Hepatocyte (in vitro differentiated cells): ENCODE measurements at regions not wholly inside any gene's neighbourhood (a gene's known extent, or its start where the extent isn't known, plus 50 kb on each side); places are given as distances from the start of the nearest gene placed in this dataset.

Source experiments
- DNase-seq: peaks from one replicate; pipeline ENCODE4 v3.0.0-alpha.2; 2016; ENCODE audit warnings: low spot score
- H2AFZ ChIP-seq: fragments of 200-600 bp; sonication (generic); 2 replicates; pipeline ENCODE4 v1.6.0; 2016; ENCODE audit warnings: antibody characterized with exemption, mild to moderate bottlenecking
- H3K27ac ChIP-seq: fragments of 200-600 bp; sonication (generic); 2 replicates; pipeline ENCODE4 v1.5.1; 2016; ENCODE audit warnings: mild to moderate bottlenecking
- H3K27me3 ChIP-seq: fragments of 200-600 bp; sonication (generic); 2 replicates; pipeline ENCODE4 v1.6.1; 2016
- H3K36me3 ChIP-seq: fragments of 200-600 bp; sonication (generic); replicated peaks from 2 replicates; pipeline ENCODE4 v1.5.1; 2016; ENCODE audit warnings: low read depth; ENCODE audit not compliant: insufficient read depth
- H3K4me1 ChIP-seq: fragments of 200-600 bp; sonication (generic); 2 replicates; pipeline ENCODE4 v1.5.1; 2016; ENCODE audit warnings: mild to moderate bottlenecking, moderate library complexity; ENCODE audit not compliant: insufficient read depth
- H3K4me2 ChIP-seq: fragments of 200-600 bp; sonication (generic); 2 replicates; pipeline ENCODE4 v1.6.0; 2016
- H3K4me3 ChIP-seq: fragments of 200-600 bp; sonication (generic); 2 replicates; pipeline ENCODE4 v1.5.1; 2016; ENCODE audit warnings: mild to moderate bottlenecking
- H3K79me2 ChIP-seq: fragments of 200-600 bp; sonication (generic); 2 replicates; pipeline ENCODE4 v1.6.0; 2017; ENCODE audit warnings: mild to moderate bottlenecking
- H3K9me2 ChIP-seq: fragments of 200-600 bp; sonication (generic); replicated peaks from 2 replicates; pipeline ENCODE4 v1.6.0; 2017; ENCODE audit warnings: mild to moderate bottlenecking; ENCODE audit not compliant: insufficient read depth
- H3K9me3 ChIP-seq: fragments of 200-600 bp; sonication (generic); 2 replicates; pipeline ENCODE4 v1.5.1; 2016; ENCODE audit warnings: low read depth, mild to moderate bottlenecking
- H4K20me1 ChIP-seq: fragments of 200-600 bp; sonication (generic); 2 replicates; pipeline ENCODE4 v1.6.0; 2016; ENCODE audit warnings: mild to moderate bottlenecking; ENCODE audit not compliant: insufficient read depth, poor library complexity, severe bottlenecking
- CTCF ChIP-seq: fragments of 200-600 bp; sonication (generic); IDR thresholded peaks from 2 replicates; pipeline ENCODE4 v1.5.1; 2016; ENCODE audit warnings: antibody characterized with exemption, mild to moderate bottlenecking; ENCODE audit not compliant: poor library complexity
- EZH2 ChIP-seq: fragments of 200-600 bp; sonication (generic); IDR thresholded peaks from 2 replicates; pipeline ENCODE4 v1.6.1; 2016; ENCODE audit warnings: antibody characterized with exemption, mild to moderate bottlenecking, borderline replicate concordance
- EZH2phosphoT487 ChIP-seq: fragments of 200-600 bp; sonication (generic); IDR thresholded peaks from one replicate; pipeline ENCODE4 v1.6.1; 2018; ENCODE audit warnings: antibody characterized with exemption, mild to moderate bottlenecking, low read depth, moderate library complexity; ENCODE audit not compliant: unreplicated experiment, severe bottlenecking
- WGBS: methylation state at CpG from one replicate; pipeline ENCODE4 v1.1.6; 2016; ENCODE audit warnings: low lambda C conversion rate; ENCODE audit errors: missing lambda C conversion rate; 5-methylcytosine and 5-hydroxymethylcytosine counted together

DNA sequence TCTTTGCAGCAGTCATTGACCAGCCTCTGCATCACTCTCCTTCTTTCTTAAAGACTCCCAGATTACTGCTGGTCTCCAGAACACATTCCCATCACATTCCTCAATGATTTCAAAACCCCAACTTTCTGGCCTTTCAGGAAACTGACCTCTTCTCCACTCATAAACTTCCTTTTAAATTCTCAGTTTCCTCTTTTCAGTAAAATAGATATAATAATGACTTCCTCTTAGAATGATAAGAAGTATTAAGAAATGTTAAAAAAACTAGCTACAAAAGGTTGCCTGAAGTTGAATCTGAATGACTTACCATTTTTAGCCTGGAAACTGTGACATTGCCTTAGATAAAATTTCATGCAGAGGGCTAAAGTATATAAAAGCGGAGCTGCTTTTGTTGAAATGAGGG, 239.3 kb downstream of the OGFRL1 start:
- no peak overlapping the region for H3K4me2 ChIP-seq

DNA sequence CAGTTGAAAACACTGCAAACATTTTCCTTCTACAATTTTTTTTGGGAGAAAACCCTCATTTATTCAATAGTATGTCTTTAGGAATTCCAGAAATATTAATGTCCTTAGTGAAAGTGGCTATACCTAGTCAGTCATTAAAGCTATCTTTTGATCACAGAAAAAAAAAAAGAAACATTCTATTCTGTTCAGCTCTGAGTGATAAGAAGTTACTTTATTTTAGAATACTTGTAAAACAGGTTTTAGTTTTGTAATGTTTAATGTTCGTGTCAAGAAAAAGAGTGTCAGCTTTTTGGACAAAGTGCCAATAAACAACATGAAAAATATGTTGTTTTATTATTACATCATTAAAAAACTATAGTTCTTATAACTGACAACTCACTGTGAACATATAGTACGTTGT, 240.4 kb downstream of the OGFRL1 start:
- DNase-seq: no peak
- H2AFZ ChIP-seq: no peak overlapping the region
- no peak overlapping the region for H3K4me2 ChIP-seq
- H3K36me3 ChIP-seq: no peaks in the 10 kb centered on the region
- no peaks in the 10 kb centered on the region for H3K79me2 ChIP-seq
- H3K27ac ChIP-seq: no peak overlapping the region
- no peaks in the 10 kb centered on the region for H3K9me3 ChIP-seq
- no peaks in the 10 kb centered on the region for H4K20me1 ChIP-seq
- TF ChIP-seq CTCF (no peak), EZH2phosphoT487 (no peak), EZH2 (no peak)
- no peaks in the 10 kb centered on the region for H3K27me3 ChIP-seq
- no peaks in the 10 kb centered on the region for H3K9me2 ChIP-seq
- H3K4me3 ChIP-seq: no peak overlapping the region
- H3K4me1 ChIP-seq: no peaks in the 10 kb centered on the region
- WGBS: 63% methylated on average over 2 of the region's 2 CpGs

More for the DNA sequence above, 239.3 kb downstream of the OGFRL1 start:
- no peak for TF ChIP-seq CTCF
- no peak for TF ChIP-seq EZH2
- no peak for TF ChIP-seq EZH2phosphoT487
- H3K9me2 ChIP-seq: no peaks in the 10 kb centered on the region
- no peaks in the 10 kb centered on the region for H3K27me3 ChIP-seq
- peak overlapping the region; percentile 18 for H2AFZ ChIP-seq
- H3K27ac ChIP-seq: no peak overlapping the region
- H3K4me1 ChIP-seq: no peaks in the 10 kb centered on the region
- H3K4me3 ChIP-seq: no peak overlapping the region
- H3K9me3 ChIP-seq: no peaks in the 10 kb centered on the region
- DNase-seq: no peak
- WGBS: 93% methylated on average over 1 of the region's 1 CpG
- H4K20me1 ChIP-seq: no peaks in the 10 kb centered on the region
- no peaks in the 10 kb centered on the region for H3K79me2 ChIP-seq
- no peaks in the 10 kb centered on the region for H3K36me3 ChIP-seq

DNA sequence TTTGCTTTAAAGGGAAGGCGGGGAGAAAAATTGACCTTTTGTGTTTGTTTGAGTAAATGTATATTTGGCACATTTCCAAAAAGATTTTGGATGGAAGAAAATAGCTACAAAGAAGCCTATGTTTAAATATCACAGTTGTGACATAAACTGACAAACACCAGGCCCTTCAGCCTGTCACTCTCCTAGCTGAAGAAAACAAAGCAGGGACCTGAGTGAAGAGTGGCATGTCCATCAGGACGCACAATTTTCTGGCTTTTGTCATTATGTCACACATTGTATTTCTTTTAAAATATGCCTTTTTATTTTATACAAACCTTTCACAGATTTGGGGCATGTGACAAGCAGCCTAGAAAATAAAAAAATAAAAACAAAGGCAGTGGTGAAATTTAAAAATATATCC, 241.2 kb downstream of the OGFRL1 start:
- Histone ChIP-seq H4K20me1 (no peaks in the 10 kb centered on the region), H3K36me3 (no peaks in the 10 kb centered on the region), H3K4me3 (no peak overlapping the region), H3K27me3 (no peaks in the 10 kb centered on the region), H3K79me2 (no peaks in the 10 kb centered on the region), H2AFZ (no peak overlapping the region), H3K4me2 (no peak overlapping the region), H3K9me2 (no peaks in the 10 kb centered on the region), H3K9me3 (no peaks in the 10 kb centered on the region), H3K27ac (no peak overlapping the region), H3K4me1 (no peaks in the 10 kb centered on the region)
- WGBS: 60% methylated on average over 2 of the region's 2 CpGs
- DNase-seq: no peak
- TF ChIP-seq EZH2phosphoT487: no peak
- TF ChIP-seq CTCF: no peak
- TF ChIP-seq EZH2: no peak

GRCh38 chr6:71531006-71531405, 242.4 kb downstream of the OGFRL1 start:
- no peaks in the 10 kb centered on the region for H3K79me2 ChIP-seq

More at GRCh38 chr6:71531006-71531405, 242.4 kb downstream of the OGFRL1 start:
- no peak for DNase-seq
- H3K4me3 ChIP-seq: no peak overlapping the region
- H4K20me1 ChIP-seq: no peaks in the 10 kb centered on the region
- H3K9me2 ChIP-seq: no peaks in the 10 kb centered on the region
- H3K27ac ChIP-seq: no peak overlapping the region
- no peaks in the 10 kb centered on the region for H3K27me3 ChIP-seq
- no peaks in the 10 kb centered on the region for H3K36me3 ChIP-seq
- no peak overlapping the region for H3K4me2 ChIP-seq
- H2AFZ ChIP-seq: no peak overlapping the region
- no peaks in the 10 kb centered on the region for H3K4me1 ChIP-seq
- TF ChIP-seq EZH2phosphoT487 (no peak), CTCF (no peak), EZH2 (no peak)
- H3K9me3 ChIP-seq: no peaks in the 10 kb centered on the region
